Pancreas (tissue), 10 donors: ENCODE measurements at regions not wholly inside any gene's neighbourhood (a gene's known extent, or its start where the extent isn't known, plus 50 kb on each side); places are given as distances from the start of the nearest gene placed in this dataset.
"Not testable (repeated sequence)": the region's sequence is repeated elsewhere in the genome, so short reads cannot be mapped to it uniquely, and the experiment has no call there.

Experiments used
- ATAC-seq, 4 donors: fragments of 200-7000 bp; cut with Tn5 transposase; one replicate each; pipeline versions ENCODE4 v1.8.0 to v1.9.1; 2020; ENCODE audit warnings: mild to moderate bottlenecking in 4 of 4, moderate library complexity in 4 of 4
- DNase-seq, 6 donors: peaks; one replicate each; pipeline ENCODE4 v3.0.0-alpha.2; 2020
- FAIRE-seq: peaks from 2 replicates; lab custom pipeline; 2012; peaks lifted over from hg19 to GRCh38; lab: Jason Lieb, UNC
- H3K27ac ChIP-seq, 4 donors: fragments of 200-600 bp; sonication (generic); 1 replicate in 3 of 4; 2 replicates in 1 of 4; pipeline versions ENCODE4 v1.5.0 to v1.8.0; 2020
- H3K27me3 ChIP-seq, 4 donors: fragments of 200-600 bp; one replicate each; pipeline ENCODE4 v1.8.0; 2021
- H3K36me3 ChIP-seq, 3 donors: fragments of 200-600 bp; sonication (generic) in 1 of 3; one replicate each; pipeline versions ENCODE4 v1.5.0 to v1.8.0; 2020 to 2021
- H3K4me1 ChIP-seq, 3 donors: fragments of 200-600 bp; one replicate each; pipeline ENCODE4 v1.8.0; 2021
- H3K4me3 ChIP-seq, 4 donors: fragments of 200-600 bp; sonication (generic) in 2 of 4; one replicate each; pipeline versions ENCODE4 v1.5.0 to v1.8.0; 2020 to 2021
- H3K9me3 ChIP-seq, 4 donors: fragments of 200-600 bp; one replicate each; pipeline ENCODE4 v1.8.0; 2021
- CTCF ChIP-seq, 4 donors: fragments of 200-600 bp; sonication (generic) in 3 of 4; IDR thresholded peaks; one replicate each; pipeline versions ENCODE4 v1.5.0 to v1.8.0; 2021; ENCODE audit warnings: antibody characterized with exemption in 4 of 4
- WGBS, 2 donors: extraction: QIAGEN DNeasy Blood & Tissue Kit; methylation state at CpG; one replicate each; pipeline ENCODE4 v1.1.7; 2013; 5-methylcytosine and 5-hydroxymethylcytosine counted together
- intact Hi-C, 3 donors: fragments of 100-400 bp; cut with DNase I; formaldehyde crosslinking; loops; one replicate each; pipeline versions ENCODE4 v1.11.1 to v1.14.2; 2022
- donor health status: healthy with polysubstance abuse.
- donor health status: DM: no; HTN: no; CAD: no; lungs with moderate emphysema.
- donor health status: DM: no; HTN: no; CAD: no.
- donor health status: control.
- donor health status: control.
- donor health status: Bipolar disorder and iron deficiency.
- donor health status: DM: yes; HTN: yes; CAD: no.
- donor health status: DM: no; HTN: no; CAD: no.
- donor health status: DM: no; HTN: no; CAD: no.
- donor health status: DM: yes; HTN: yes; CAD: no.

- H3K4me3 ChIP-seq: no peak overlapping the region
- H3K9me3 ChIP-seq: no peaks in the 10 kb centered on the region
- no peak for DNase-seq
- H3K36me3 ChIP-seq: no peaks in the 10 kb centered on the region
- ATAC-seq: peak in 1 of 4 donors; percentile 12
- intact Hi-C loops: no loop called here
- H3K27ac ChIP-seq: no peak overlapping the region
- H3K4me1 ChIP-seq: no peaks in the 10 kb centered on the region
- H3K27me3 ChIP-seq: peaks cover 0 to 6% (median 2%) of the 10 kb centered on the region in 4 donors
- WGBS, 2 donors: 87 to 90% methylated on average over 6 of the region's 6 CpGs
- no peak for FAIRE-seq
- no peak for TF ChIP-seq CTCF (IDR thresholded peaks at IDR 0.05)
These were observed 305.2 kb upstream of the PDE3A start for GRCh38 chr12:20063116-20063515.

GRCh38 chr12:20077618-20078017 is 290.7 kb upstream of the PDE3A start:
- ATAC-seq (peak in 3 of 4 donors; percentile 62 to 79 (median 79)), DNase-seq (no peak), FAIRE-seq (no peak)
- no peak for TF ChIP-seq CTCF (IDR thresholded peaks at IDR 0.05)
- 22 to 25% methylated on average over 3 of the region's 3 CpGs for WGBS, 2 donors
- no peak overlapping the region for H3K27ac ChIP-seq
- peaks cover 0 to 14% (median 11%) of the 10 kb centered on the region in 3 donors for H3K4me1 ChIP-seq
- H3K36me3 ChIP-seq: no peaks in the 10 kb centered on the region
- peaks cover 0 to 12% (median 0%) of the 10 kb centered on the region in 4 donors for H3K27me3 ChIP-seq
- intact Hi-C loops: no loop called here
- no peak overlapping the region for H3K4me3 ChIP-seq
- H3K9me3 ChIP-seq: no peaks in the 10 kb centered on the region

- no peaks in the 10 kb centered on the region for H3K27me3 ChIP-seq
- H3K4me1 ChIP-seq: no peaks in the 10 kb centered on the region
- H3K27ac ChIP-seq: no peak overlapping the region
- TF ChIP-seq CTCF (IDR thresholded peaks at IDR 0.05): no peak
- FAIRE-seq: no peak
- intact Hi-C loops: no loop called here
- no peaks in the 10 kb centered on the region for H3K36me3 ChIP-seq
- no peak overlapping the region for H3K4me3 ChIP-seq
- no peak for ATAC-seq
- no peak for DNase-seq
- WGBS, 2 donors: 88 to 92% methylated on average over 6 of the region's 6 CpGs
- H3K9me3 ChIP-seq: no peaks in the 10 kb centered on the region
These were observed 279.3 kb upstream of the PDE3A start for GRCh38 chr12:20089077-20089476.

- H3K4me3 ChIP-seq, H3K27me3 ChIP-seq, intact Hi-C loops, ATAC-seq, H3K27ac ChIP-seq, FAIRE-seq, H3K4me1 ChIP-seq, H3K36me3 ChIP-seq, H3K9me3 ChIP-seq: not testable (repeated sequence)
- peak in 2 of 6 donors; percentile 46 to 62 for DNase-seq
- 90 to 91% methylated on average over 27 to 32 of the region's 32 CpGs for WGBS, 2 donors
These were observed 275.0 kb upstream of the PDE3A start for GRCh38 chr12:20093190-20093810.

GRCh38 chr12:20096430-20096829 is 271.9 kb upstream of the PDE3A start:
- no peak for FAIRE-seq
- no peak for ATAC-seq
- H3K36me3 ChIP-seq: no peaks in the 10 kb centered on the region
- no peak overlapping the region for H3K4me3 ChIP-seq
- intact Hi-C loops: no loop called here
- no peak for DNase-seq
- no peaks in the 10 kb centered on the region for H3K4me1 ChIP-seq
- H3K9me3 ChIP-seq: no peaks in the 10 kb centered on the region
- TF ChIP-seq CTCF (IDR thresholded peaks at IDR 0.05): no peak
- H3K27ac ChIP-seq: no peak overlapping the region
- no peaks in the 10 kb centered on the region for H3K27me3 ChIP-seq
- WGBS, 2 donors: 79 to 80% methylated on average over 6 of the region's 6 CpGs
